ENCODE measurements at regions not wholly inside any gene's neighbourhood (a gene's known extent, or its start where the extent isn't known, plus 50 kb on each side); places are given as distances from the start of the nearest gene placed in this dataset.

DNA sequence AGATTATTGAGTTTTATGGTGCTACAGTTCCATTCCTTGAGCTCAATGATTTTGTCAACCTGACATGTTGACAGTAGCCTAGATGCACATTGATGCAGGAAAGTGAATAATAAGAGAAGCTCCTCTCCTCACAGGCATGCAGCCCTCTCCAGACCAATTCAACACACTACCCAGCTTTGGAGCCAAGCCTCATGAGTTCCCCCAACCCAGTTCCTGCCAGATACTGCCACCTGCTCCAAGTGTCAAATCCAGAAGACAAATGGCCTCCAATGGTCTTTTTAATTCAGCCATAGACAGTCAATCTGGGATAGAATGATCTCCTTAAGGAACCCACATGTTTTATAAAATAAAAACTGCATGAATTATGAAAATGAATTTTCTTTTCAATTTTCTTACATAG lies 83.7 kb upstream of the ARHGEF3 start:
- DNase-seq (ENCODE audit: low read depth), result no peak
- TF ChIP-seq, protein P1, sequence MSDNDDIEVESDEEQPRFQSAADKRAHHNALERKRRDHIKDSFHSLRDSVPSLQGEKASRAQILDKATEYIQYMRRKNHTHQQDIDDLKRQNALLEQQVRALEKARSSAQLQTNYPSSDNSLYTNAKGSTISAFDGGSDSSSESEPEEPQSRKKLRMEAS (IDR thresholded peaks at IDR 0.05; ENCODE audit: low read depth, low read length), result no peak
- TF ChIP-seq, protein P2, sequence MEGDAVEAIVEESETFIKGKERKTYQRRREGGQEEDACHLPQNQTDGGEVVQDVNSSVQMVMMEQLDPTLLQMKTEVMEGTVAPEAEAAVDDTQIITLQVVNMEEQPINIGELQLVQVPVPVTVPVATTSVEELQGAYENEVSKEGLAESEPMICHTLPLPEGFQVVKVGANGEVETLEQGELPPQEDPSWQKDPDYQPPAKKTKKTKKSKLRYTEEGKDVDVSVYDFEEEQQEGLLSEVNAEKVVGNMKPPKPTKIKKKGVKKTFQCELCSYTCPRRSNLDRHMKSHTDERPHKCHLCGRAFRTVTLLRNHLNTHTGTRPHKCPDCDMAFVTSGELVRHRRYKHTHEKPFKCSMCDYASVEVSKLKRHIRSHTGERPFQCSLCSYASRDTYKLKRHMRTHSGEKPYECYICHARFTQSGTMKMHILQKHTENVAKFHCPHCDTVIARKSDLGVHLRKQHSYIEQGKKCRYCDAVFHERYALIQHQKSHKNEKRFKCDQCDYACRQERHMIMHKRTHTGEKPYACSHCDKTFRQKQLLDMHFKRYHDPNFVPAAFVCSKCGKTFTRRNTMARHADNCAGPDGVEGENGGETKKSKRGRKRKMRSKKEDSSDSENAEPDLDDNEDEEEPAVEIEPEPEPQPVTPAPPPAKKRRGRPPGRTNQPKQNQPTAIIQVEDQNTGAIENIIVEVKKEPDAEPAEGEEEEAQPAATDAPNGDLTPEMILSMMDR (IDR thresholded peaks at IDR 0.05; ENCODE audit: low read depth, low read length), result no peak
- TF ChIP-seq MYC (IDR thresholded peaks at IDR 0.05; ENCODE audit: low read depth, low read length) (no peak), POLR2A (IDR thresholded peaks at IDR 0.05; ENCODE audit: extremely low read depth, insufficient read length) (no peak)

DNA sequence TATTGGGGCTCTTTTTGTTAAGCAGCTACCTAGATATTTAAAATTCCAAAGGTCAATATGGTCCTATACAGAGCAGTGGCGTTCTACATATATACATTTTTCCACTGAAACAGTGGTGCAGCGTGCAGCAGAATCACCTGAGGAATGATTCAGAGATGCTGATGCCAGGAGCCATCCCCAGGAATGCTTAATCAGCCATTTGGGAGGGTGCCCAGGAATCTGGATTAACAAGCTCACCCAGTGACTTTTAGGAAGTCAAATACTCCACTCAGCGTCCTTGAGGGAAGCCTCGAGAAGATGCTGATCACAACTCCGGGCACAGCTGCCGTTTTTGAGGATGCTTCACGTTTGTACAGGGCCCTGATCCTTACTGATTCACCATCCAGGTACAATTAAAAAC lies 82.6 kb upstream of the ARHGEF3 start:
- H3K4me3 ChIP-seq (ENCODE audit: low read depth, low read length), result no peak overlapping the region
- TF ChIP-seq MYC (IDR thresholded peaks at IDR 0.05; ENCODE audit: low read depth, low read length) (no peak), POLR2A (IDR thresholded peaks at IDR 0.05; ENCODE audit: extremely low read depth, insufficient read length) (no peak)
- TF ChIP-seq, protein P2 (IDR thresholded peaks at IDR 0.05; ENCODE audit: low read depth, low read length), result no peak
- TF ChIP-seq, protein P1 (IDR thresholded peaks at IDR 0.05; ENCODE audit: low read depth, low read length), result no peak
- no peak for DNase-seq (ENCODE audit: low read depth)

More for the DNA sequence above, 83.7 kb upstream of the ARHGEF3 start:
- H3K4me3 ChIP-seq (ENCODE audit: low read depth, low read length), result no peak overlapping the region

DNA sequence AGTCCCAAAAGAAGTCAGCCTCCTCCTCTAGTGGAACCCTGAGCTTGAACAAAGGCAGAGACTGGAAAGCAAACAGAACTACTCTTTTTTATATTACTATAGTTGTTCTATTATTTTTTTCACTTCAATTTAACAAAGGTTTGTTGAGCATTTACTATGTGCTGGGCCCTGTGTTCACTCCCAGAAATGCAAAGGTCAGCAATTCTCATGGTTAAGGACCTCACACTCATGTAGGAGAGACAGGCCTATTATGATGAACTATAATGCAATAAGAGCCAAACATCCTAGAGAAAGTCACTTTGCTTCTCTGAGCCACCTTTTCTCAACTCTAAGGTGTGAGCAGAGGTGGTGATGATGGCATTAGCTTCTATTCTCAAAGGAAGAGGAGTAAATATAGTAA lies 82.1 kb upstream of the ARHGEF3 start:
- no peak overlapping the region for H3K4me3 ChIP-seq (ENCODE audit: low read depth, low read length)
- DNase-seq (ENCODE audit: low read depth), result no peak
- TF ChIP-seq MYC (IDR thresholded peaks at IDR 0.05; ENCODE audit: low read depth, low read length), result no peak
- TF ChIP-seq POLR2A (IDR thresholded peaks at IDR 0.05; ENCODE audit: extremely low read depth, insufficient read length), result no peak
- TF ChIP-seq, protein P1 (IDR thresholded peaks at IDR 0.05; ENCODE audit: low read depth, low read length), result no peak
- TF ChIP-seq, protein P2 (IDR thresholded peaks at IDR 0.05; ENCODE audit: low read depth, low read length), result no peak

DNA sequence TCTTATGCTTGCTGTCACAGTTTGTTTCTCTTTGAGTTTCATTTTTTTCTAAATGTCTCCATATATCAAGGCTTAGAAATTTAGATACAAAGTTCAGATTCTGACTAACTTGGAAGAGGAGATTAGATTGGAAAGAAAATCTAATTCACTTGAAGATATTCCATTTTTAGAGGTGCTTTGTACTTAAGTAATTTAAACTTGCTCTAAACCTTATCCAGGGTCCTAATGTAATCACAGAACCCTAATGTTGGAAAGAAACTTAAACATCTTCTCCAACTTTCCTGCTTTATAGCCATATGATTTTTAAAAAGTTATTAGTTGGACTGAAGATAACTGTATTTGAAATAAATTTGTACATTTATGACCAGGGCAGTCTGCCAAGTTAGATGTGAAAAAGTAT lies 81.1 kb upstream of the ARHGEF3 start:
- TF ChIP-seq POLR2A (IDR thresholded peaks at IDR 0.05; ENCODE audit: extremely low read depth, insufficient read length) (no peak), MYC (IDR thresholded peaks at IDR 0.05; ENCODE audit: low read depth, low read length) (no peak)
- TF ChIP-seq, protein P1 (IDR thresholded peaks at IDR 0.05; ENCODE audit: low read depth, low read length), result no peak
- TF ChIP-seq, protein P2 (IDR thresholded peaks at IDR 0.05; ENCODE audit: low read depth, low read length), result no peak
- no peak for DNase-seq (ENCODE audit: low read depth)
- H3K4me3 ChIP-seq (ENCODE audit: low read depth, low read length), result no peak overlapping the region

DNA sequence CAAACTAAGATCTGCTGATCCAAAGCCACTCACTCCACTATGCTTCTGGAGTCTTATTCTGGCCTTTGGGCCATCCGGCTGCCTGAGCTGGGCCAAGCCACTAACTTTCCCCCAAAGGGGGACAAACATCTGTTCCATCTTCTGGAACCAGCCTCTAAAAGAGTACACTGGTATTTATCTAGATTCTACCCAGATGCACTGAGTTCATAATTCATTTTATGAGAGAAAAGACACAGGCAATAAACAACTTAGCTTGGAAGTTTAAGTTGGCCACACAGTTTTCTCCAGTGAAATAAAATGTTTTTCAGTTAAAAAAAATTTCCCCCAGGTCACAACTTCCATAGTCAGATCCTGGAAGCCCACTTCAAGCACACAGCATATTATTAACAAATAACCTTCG lies 80.1 kb upstream of the ARHGEF3 start:
- TF ChIP-seq, protein P1 (IDR thresholded peaks at IDR 0.05; ENCODE audit: low read depth, low read length), result no peak
- TF ChIP-seq, protein P2 (IDR thresholded peaks at IDR 0.05; ENCODE audit: low read depth, low read length), result no peak
- no peak for TF ChIP-seq POLR2A (IDR thresholded peaks at IDR 0.05; ENCODE audit: extremely low read depth, insufficient read length)

More for the DNA sequence above, 80.1 kb upstream of the ARHGEF3 start:
- no peak overlapping the region for H3K4me3 ChIP-seq (ENCODE audit: low read depth, low read length)
- no peak for DNase-seq (ENCODE audit: low read depth)

Data from NB4 (cell line).